OCI-LY1 (cell line): ENCODE measurements at regions not wholly inside any gene's neighbourhood (a gene's known extent, or its start where the extent isn't known, plus 50 kb on each side); places are given as distances from the start of the nearest gene placed in this dataset.

Experiments used
- H2AFZ ChIP-seq: fragments of 200-600 bp; sonication (generic), shearing (Covaris generic); 2 replicates; pipeline ENCODE4 v1.6.0; 2014; ENCODE audit warnings: antibody characterized with exemption, mild to moderate bottlenecking, low read length
- H3F3A ChIP-seq: fragments of 200-600 bp; sonication (generic), shearing (Covaris generic); 2 replicates; pipeline ENCODE4 v1.6.0; 2014; ENCODE audit warnings: mild to moderate bottlenecking, antibody characterized with exemption, low read length, moderate library complexity; ENCODE audit not compliant: insufficient read depth
- H3K27ac ChIP-seq: fragments of 200-600 bp; sonication (generic); 2 replicates; pipeline ENCODE4 v1.5.1; 2014; ENCODE audit warnings: low read length, mixed run types, mild to moderate bottlenecking, low read depth; ENCODE audit not compliant: poor library complexity, severe bottlenecking
- H3K27me3 ChIP-seq: fragments of 200-600 bp; sonication (generic); 2 replicates; pipeline ENCODE4 v1.6.0; 2014; ENCODE audit warnings: antibody characterized with exemption, mild to moderate bottlenecking, low read length, moderate library complexity; ENCODE audit not compliant: insufficient read depth
- H3K36me3 ChIP-seq: fragments of 200-600 bp; sonication (generic); 2 replicates; pipeline ENCODE4 v1.6.1; 2014; ENCODE audit warnings: mild to moderate bottlenecking, antibody characterized with exemption, low read length, moderate library complexity, mixed read lengths; ENCODE audit not compliant: insufficient read depth
- H3K4me1 ChIP-seq: fragments of 200-600 bp; sonication (generic); 2 replicates; pipeline ENCODE4 v1.5.1; 2014; ENCODE audit warnings: mild to moderate bottlenecking, low read length, moderate library complexity; ENCODE audit not compliant: insufficient read depth, severe bottlenecking
- H3K4me2 ChIP-seq: fragments of 200-600 bp; sonication (generic), shearing (Covaris generic); 2 replicates; pipeline ENCODE4 v1.6.1; 2014; ENCODE audit warnings: low read length
- H3K4me3 ChIP-seq: fragments of 200-600 bp; sonication (generic); 2 replicates; pipeline ENCODE4 v1.5.1; 2014; ENCODE audit warnings: low read length, low read depth, mild to moderate bottlenecking, mixed read lengths; ENCODE audit not compliant: poor library complexity, severe bottlenecking
- H3K79me2 ChIP-seq: fragments of 200-600 bp; shearing (Covaris generic); 2 replicates; pipeline ENCODE4 v1.6.1; 2016; ENCODE audit warnings: mixed run types, low read length, mixed read lengths; ENCODE audit not compliant: insufficient read depth
- H3K9ac ChIP-seq: fragments of 200-600 bp; sonication (generic), shearing (Covaris generic); 2 replicates; pipeline ENCODE4 v1.6.1; 2014; ENCODE audit warnings: mild to moderate bottlenecking, low read length, mixed read lengths
- H3K9me2 ChIP-seq: fragments of 200-600 bp; sonication (generic), shearing (Covaris generic); 2 replicates; pipeline ENCODE4 v1.6.1; 2014; ENCODE audit warnings: low read depth, mild to moderate bottlenecking, low read length, mixed read lengths
- H3K9me3 ChIP-seq: fragments of 200-600 bp; shearing (Covaris generic); 2 replicates; pipeline ENCODE4 v1.6.1; 2014; ENCODE audit warnings: low read length, mixed read lengths
- H4K20me1 ChIP-seq: fragments of 200-600 bp; sonication (generic), shearing (Covaris generic); 2 replicates; pipeline ENCODE4 v1.6.0; 2016; ENCODE audit warnings: mild to moderate bottlenecking, low read length; ENCODE audit not compliant: insufficient read depth
- EZH2 ChIP-seq: fragments of 200-600 bp; sonication (generic), shearing (Covaris generic); IDR thresholded peaks from 2 replicates; pipeline ENCODE4 v1.8.0; 2017; ENCODE audit warnings: borderline replicate concordance, mixed run types, mild to moderate bottlenecking, antibody characterized with exemption, low read length, moderate library complexity, mixed read lengths
- TF ChIP-seq, protein P1 (sequence below): fragments of 200-600 bp; sonication (generic), shearing (Covaris generic); IDR thresholded peaks from 2 replicates; pipeline ENCODE4 v1.5.1; 2017; ENCODE audit warnings: mild to moderate bottlenecking, antibody characterized with exemption, low read length, moderate library complexity, mixed read lengths

GRCh38 chr10:57186201-57186600 is 825.1 kb upstream of the ZWINT start:
- no peak overlapping the region for H3K4me2 ChIP-seq
- H3K4me1 ChIP-seq, result no peaks in the 10 kb centered on the region
- no peak overlapping the region for H2AFZ ChIP-seq
- H3K79me2 ChIP-seq, result no peaks in the 10 kb centered on the region
- no peaks in the 10 kb centered on the region for H3F3A ChIP-seq
- H3K9me3 ChIP-seq, result no peaks in the 10 kb centered on the region
- H3K4me3 ChIP-seq, result no peak overlapping the region
- H3K9me2 ChIP-seq, result no peaks in the 10 kb centered on the region
- no peak overlapping the region for H3K27ac ChIP-seq
- H3K27me3 ChIP-seq, result no peaks in the 10 kb centered on the region
- no peaks in the 10 kb centered on the region for H3K36me3 ChIP-seq
- no peaks in the 10 kb centered on the region for H4K20me1 ChIP-seq
- no peak for TF ChIP-seq EZH2
- TF ChIP-seq, protein P1, sequence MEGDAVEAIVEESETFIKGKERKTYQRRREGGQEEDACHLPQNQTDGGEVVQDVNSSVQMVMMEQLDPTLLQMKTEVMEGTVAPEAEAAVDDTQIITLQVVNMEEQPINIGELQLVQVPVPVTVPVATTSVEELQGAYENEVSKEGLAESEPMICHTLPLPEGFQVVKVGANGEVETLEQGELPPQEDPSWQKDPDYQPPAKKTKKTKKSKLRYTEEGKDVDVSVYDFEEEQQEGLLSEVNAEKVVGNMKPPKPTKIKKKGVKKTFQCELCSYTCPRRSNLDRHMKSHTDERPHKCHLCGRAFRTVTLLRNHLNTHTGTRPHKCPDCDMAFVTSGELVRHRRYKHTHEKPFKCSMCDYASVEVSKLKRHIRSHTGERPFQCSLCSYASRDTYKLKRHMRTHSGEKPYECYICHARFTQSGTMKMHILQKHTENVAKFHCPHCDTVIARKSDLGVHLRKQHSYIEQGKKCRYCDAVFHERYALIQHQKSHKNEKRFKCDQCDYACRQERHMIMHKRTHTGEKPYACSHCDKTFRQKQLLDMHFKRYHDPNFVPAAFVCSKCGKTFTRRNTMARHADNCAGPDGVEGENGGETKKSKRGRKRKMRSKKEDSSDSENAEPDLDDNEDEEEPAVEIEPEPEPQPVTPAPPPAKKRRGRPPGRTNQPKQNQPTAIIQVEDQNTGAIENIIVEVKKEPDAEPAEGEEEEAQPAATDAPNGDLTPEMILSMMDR, result no peak
- H3K9ac ChIP-seq, result no peak overlapping the region

- H3K36me3 ChIP-seq, result no peaks in the 10 kb centered on the region
- H3K9me2 ChIP-seq, result no peaks in the 10 kb centered on the region
- no peak overlapping the region for H3K4me3 ChIP-seq
- no peaks in the 10 kb centered on the region for H3K9me3 ChIP-seq
- no peaks in the 10 kb centered on the region for H3K79me2 ChIP-seq
- H3K27ac ChIP-seq, result no peak overlapping the region
- no peaks in the 10 kb centered on the region for H3K27me3 ChIP-seq
- TF ChIP-seq EZH2, result no peak
- TF ChIP-seq, protein P1, result no peak
- no peaks in the 10 kb centered on the region for H3F3A ChIP-seq
- no peaks in the 10 kb centered on the region for H3K4me1 ChIP-seq
- H3K4me2 ChIP-seq, result no peak overlapping the region
- no peak overlapping the region for H2AFZ ChIP-seq
- no peaks in the 10 kb centered on the region for H4K20me1 ChIP-seq
- H3K9ac ChIP-seq, result no peak overlapping the region
Measured at GRCh38 chr10:57169597-57169996, 808.5 kb upstream of the ZWINT start.

DNA sequence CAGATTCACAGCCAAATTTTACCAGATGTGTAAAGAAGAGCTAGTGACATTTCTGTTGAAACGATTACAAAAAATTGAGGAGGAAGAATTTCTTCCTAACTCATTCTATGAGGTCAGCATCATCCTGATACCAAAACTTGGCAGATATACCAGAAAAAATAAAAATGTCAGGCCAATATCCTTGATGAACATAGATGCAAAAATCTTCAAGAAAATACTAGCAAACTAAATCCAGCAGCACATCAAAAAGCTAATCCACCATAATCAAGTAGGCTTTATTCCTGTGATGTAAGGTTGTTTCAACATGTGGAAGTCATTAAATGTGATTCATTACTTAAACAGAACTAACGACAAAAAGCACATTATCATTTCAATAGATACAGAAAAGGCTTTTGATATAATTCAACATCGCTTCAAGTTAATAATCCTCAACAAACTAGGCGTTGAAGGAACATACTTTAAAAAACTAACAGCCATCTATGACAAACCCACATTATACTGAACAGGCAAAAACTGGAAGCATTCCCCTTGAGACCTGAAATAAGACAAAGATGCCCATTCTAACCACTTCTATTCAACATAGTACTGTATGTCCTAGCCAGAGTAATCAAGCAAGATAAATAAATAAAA is 807.7 kb upstream of the ZWINT start:
- Histone ChIP-seq H3F3A (no peaks in the 10 kb centered on the region), H3K27ac (no peak overlapping the region), H3K36me3 (no peaks in the 10 kb centered on the region), H3K4me1 (no peaks in the 10 kb centered on the region), H3K4me3 (no peak overlapping the region), H3K9me2 (no peaks in the 10 kb centered on the region), H3K4me2 (no peak overlapping the region), H3K79me2 (no peaks in the 10 kb centered on the region), H4K20me1 (no peaks in the 10 kb centered on the region), H3K9me3 (no peaks in the 10 kb centered on the region), H3K27me3 (no peaks in the 10 kb centered on the region), H3K9ac (no peak overlapping the region), H2AFZ (no peak overlapping the region)
- TF ChIP-seq EZH2, result no peak
- TF ChIP-seq, protein P1, result no peak
